GM23338 (cell line): ENCODE measurements at regions not wholly inside any gene's neighbourhood (a gene's known extent, or its start where the extent isn't known, plus 50 kb on each side); places are given as distances from the start of the nearest gene placed in this dataset.

ENCODE experiments used
- CREB1 ChIP-seq: fragments of 250-450 bp; sonication (Bioruptor Pico); IDR thresholded peaks from 2 replicates; pipeline ENCODE4 v1.5.0; 2020; ENCODE audit warnings: low read depth, mild to moderate bottlenecking, moderate library complexity
- EZH2 ChIP-seq: fragments of 200-600 bp; sonication (generic); IDR thresholded peaks from one replicate; pipeline ENCODE4 v1.8.0; 2017; ENCODE audit warnings: antibody characterized with exemption, mild to moderate bottlenecking, low read depth; ENCODE audit not compliant: unreplicated experiment
- EZH2phosphoT487 ChIP-seq: fragments of 200-600 bp; sonication (generic); IDR thresholded peaks from one replicate; pipeline ENCODE4 v1.8.1; 2018; ENCODE audit warnings: antibody characterized with exemption; ENCODE audit not compliant: unreplicated experiment
- JUNB ChIP-seq: IDR thresholded peaks from one replicate; pipeline ENCODE4 v1.6.1; 2016; ENCODE audit warnings: antibody characterized with exemption; ENCODE audit not compliant: unreplicated experiment
- NANOG ChIP-seq: IDR thresholded peaks from 2 replicates; pipeline ENCODE4 v1.6.1; 2016; ENCODE audit warnings: antibody characterized with exemption, borderline replicate concordance
- POLR2AphosphoS5 ChIP-seq: IDR thresholded peaks from 2 replicates; pipeline ENCODE4 v1.6.1; 2016; ENCODE audit warnings: antibody characterized with exemption, low read depth
- STAT1 ChIP-seq: IDR thresholded peaks from one replicate; pipeline ENCODE4 v1.6.1; 2016; ENCODE audit warnings: antibody characterized with exemption; ENCODE audit not compliant: unreplicated experiment
- ZNF114 ChIP-seq: fragments of 250-450 bp; sonication (Bioruptor Pico); IDR thresholded peaks from 2 replicates; pipeline ENCODE4 v1.5.0; 2020; ENCODE audit warnings: mild to moderate bottlenecking, moderate library complexity
- ZNF331 ChIP-seq: fragments of 250-450 bp; sonication (Bioruptor Pico); IDR thresholded peaks from 2 replicates; pipeline ENCODE4 v1.5.0; 2020; ENCODE audit warnings: low read depth, mild to moderate bottlenecking, moderate library complexity
- TF ChIP-seq, protein P1 (sequence below), 2 experiments: fragments of 200-600 bp in 1 of 2; sonication (generic) in 1 of 2; conservative IDR thresholded peaks; 2 replicates each; pipeline versions ENCODE4 v1.5.1 to v1.6.1; 2016 to 2017; ENCODE audit warnings: antibody characterized with exemption in 2 of 2, low read depth in 2 of 2, mild to moderate bottlenecking in 2 of 2, moderate library complexity in 1 of 2
- TF ChIP-seq, protein P2 (sequence below): IDR thresholded peaks from 2 replicates; pipeline ENCODE4 v1.6.1; 2016; ENCODE audit warnings: antibody characterized with exemption
- TF ChIP-seq, protein P3 (sequence below): IDR thresholded peaks from one replicate; pipeline ENCODE4 v1.6.1; 2018; ENCODE audit warnings: antibody characterized with exemption; ENCODE audit not compliant: unreplicated experiment

DNA sequence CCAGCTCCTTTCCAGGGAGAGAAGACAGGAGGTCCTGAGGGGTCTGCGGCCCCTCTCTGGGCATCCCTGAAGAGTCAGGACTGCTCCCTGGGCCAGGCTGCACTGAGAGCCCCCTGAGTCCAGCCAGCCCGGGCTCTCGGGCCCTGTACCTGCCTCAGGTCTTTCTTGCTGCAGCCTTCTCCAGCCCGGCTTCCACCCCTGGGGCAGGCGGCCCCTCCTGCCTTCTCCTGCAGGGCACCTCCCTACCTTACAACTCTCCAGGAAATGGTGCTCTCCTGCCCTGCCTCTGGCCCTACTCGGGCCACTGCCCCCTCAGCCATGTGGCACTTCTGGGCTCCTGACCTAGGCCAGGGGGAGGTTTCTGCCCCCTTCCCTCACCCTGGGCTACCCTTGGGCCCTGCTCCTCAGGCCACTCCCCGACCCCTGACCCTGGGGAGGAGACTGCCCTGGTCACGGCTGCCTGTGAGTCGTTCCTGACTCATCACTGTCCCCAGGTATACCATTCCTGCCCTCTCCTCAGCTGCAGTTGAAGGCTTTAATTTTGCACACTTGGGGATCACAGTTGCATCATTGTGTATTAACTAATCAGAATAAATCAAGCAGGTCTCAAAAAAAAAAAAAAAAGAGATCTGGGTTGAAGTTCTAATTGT is 251.1 kb downstream of the NXPE2 start:
- TF ChIP-seq, protein P1, sequence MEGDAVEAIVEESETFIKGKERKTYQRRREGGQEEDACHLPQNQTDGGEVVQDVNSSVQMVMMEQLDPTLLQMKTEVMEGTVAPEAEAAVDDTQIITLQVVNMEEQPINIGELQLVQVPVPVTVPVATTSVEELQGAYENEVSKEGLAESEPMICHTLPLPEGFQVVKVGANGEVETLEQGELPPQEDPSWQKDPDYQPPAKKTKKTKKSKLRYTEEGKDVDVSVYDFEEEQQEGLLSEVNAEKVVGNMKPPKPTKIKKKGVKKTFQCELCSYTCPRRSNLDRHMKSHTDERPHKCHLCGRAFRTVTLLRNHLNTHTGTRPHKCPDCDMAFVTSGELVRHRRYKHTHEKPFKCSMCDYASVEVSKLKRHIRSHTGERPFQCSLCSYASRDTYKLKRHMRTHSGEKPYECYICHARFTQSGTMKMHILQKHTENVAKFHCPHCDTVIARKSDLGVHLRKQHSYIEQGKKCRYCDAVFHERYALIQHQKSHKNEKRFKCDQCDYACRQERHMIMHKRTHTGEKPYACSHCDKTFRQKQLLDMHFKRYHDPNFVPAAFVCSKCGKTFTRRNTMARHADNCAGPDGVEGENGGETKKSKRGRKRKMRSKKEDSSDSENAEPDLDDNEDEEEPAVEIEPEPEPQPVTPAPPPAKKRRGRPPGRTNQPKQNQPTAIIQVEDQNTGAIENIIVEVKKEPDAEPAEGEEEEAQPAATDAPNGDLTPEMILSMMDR (conservative IDR thresholded peaks at IDR 0.05; ENCODE audit: low read depth in 2 of 2) = no peak
- TF ChIP-seq POLR2AphosphoS5 (no peak), EZH2 (no peak), JUNB (no peak), EZH2phosphoT487 (no peak), NANOG (no peak), ZNF114 (CRISPR knock-in tag) (no peak), CREB1 (CRISPR knock-in tag) (no peak), STAT1 (no peak), ZNF331 (CRISPR knock-in tag) (no peak)
- TF ChIP-seq, protein P2, sequence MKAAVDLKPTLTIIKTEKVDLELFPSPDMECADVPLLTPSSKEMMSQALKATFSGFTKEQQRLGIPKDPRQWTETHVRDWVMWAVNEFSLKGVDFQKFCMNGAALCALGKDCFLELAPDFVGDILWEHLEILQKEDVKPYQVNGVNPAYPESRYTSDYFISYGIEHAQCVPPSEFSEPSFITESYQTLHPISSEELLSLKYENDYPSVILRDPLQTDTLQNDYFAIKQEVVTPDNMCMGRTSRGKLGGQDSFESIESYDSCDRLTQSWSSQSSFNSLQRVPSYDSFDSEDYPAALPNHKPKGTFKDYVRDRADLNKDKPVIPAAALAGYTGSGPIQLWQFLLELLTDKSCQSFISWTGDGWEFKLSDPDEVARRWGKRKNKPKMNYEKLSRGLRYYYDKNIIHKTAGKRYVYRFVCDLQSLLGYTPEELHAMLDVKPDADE = no peak
- TF ChIP-seq, protein P3, sequence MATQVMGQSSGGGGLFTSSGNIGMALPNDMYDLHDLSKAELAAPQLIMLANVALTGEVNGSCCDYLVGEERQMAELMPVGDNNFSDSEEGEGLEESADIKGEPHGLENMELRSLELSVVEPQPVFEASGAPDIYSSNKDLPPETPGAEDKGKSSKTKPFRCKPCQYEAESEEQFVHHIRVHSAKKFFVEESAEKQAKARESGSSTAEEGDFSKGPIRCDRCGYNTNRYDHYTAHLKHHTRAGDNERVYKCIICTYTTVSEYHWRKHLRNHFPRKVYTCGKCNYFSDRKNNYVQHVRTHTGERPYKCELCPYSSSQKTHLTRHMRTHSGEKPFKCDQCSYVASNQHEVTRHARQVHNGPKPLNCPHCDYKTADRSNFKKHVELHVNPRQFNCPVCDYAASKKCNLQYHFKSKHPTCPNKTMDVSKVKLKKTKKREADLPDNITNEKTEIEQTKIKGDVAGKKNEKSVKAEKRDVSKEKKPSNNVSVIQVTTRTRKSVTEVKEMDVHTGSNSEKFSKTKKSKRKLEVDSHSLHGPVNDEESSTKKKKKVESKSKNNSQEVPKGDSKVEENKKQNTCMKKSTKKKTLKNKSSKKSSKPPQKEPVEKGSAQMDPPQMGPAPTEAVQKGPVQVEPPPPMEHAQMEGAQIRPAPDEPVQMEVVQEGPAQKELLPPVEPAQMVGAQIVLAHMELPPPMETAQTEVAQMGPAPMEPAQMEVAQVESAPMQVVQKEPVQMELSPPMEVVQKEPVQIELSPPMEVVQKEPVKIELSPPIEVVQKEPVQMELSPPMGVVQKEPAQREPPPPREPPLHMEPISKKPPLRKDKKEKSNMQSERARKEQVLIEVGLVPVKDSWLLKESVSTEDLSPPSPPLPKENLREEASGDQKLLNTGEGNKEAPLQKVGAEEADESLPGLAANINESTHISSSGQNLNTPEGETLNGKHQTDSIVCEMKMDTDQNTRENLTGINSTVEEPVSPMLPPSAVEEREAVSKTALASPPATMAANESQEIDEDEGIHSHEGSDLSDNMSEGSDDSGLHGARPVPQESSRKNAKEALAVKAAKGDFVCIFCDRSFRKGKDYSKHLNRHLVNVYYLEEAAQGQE = no peak
